Pulmonary artery endothelial cell (primary cell): ENCODE measurements at regions not wholly inside any gene's neighbourhood (a gene's known extent, or its start where the extent isn't known, plus 50 kb on each side); places are given as distances from the start of the nearest gene placed in this dataset.

ENCODE experiments used
- DNase-seq: peaks from one replicate; pipeline ENCODE4 v3.0.0-alpha.2; 2011; ENCODE audit warnings: low read depth, low spot score

- DNase-seq, result no peak
Observed at GRCh38 chr16:81185416-81185815, 53.1 kb upstream of the BCO1 start.

- peak; percentile 46 for DNase-seq
Observed at GRCh38 chr16:81181013-81181720, 57.3 kb upstream of the BCO1 start.

GRCh38 chr16:81180578-81180977 lies 57.9 kb upstream of the BCO1 start:
- no peak for DNase-seq

GRCh38 chr16:81179219-81179618 lies 59.3 kb upstream of the BCO1 start:
- no peak for DNase-seq

GRCh38 chr16:81175325-81175891 lies 63.1 kb upstream of the BCO1 start:
- DNase-seq, result no peak

GRCh38 chr16:81174644-81175324 lies 63.7 kb upstream of the BCO1 start:
- no peak for DNase-seq

GRCh38 chr16:81172769-81173658 lies 65.5 kb upstream of the BCO1 start:
- DNase-seq, result no peak

GRCh38 chr16:81170824-81171223 lies 67.7 kb upstream of the BCO1 start:
- DNase-seq, result no peak

GRCh38 chr16:81168406-81168805 lies 70.1 kb upstream of the BCO1 start:
- no peak for DNase-seq

- no peak for DNase-seq
Observed at GRCh38 chr16:81167851-81168250, 70.6 kb upstream of the BCO1 start.

GRCh38 chr16:81166417-81167300 lies 70.5 kb upstream of the GCSH start:
- no peak for DNase-seq

GRCh38 chr16:81165411-81166097 lies 69.4 kb upstream of the GCSH start:
- no peak for DNase-seq

- no peak for DNase-seq
Observed at GRCh38 chr16:81164958-81165357, 68.8 kb upstream of the GCSH start.

GRCh38 chr16:81164481-81164880 lies 68.3 kb upstream of the GCSH start:
- DNase-seq, result no peak

- no peak for DNase-seq
Observed at GRCh38 chr16:81163671-81164070, 67.5 kb upstream of the GCSH start.

- DNase-seq, result no peak
Observed at GRCh38 chr16:81158964-81159363, 62.8 kb upstream of the GCSH start.

- DNase-seq, result no peak
Observed at GRCh38 chr16:81155769-81156168, 59.6 kb upstream of the GCSH start.

- no peak for DNase-seq
Observed at GRCh38 chr16:81151648-81152310, 55.6 kb upstream of the GCSH start.

GRCh38 chr16:81149614-81150013 lies 53.4 kb upstream of the GCSH start:
- no peak for DNase-seq

GRCh38 chr16:81148277-81148676 lies 52.1 kb upstream of the GCSH start:
- no peak for DNase-seq
